ENCODE measurements at regions not wholly inside any gene's neighbourhood (a gene's known extent, or its start where the extent isn't known, plus 50 kb on each side); places are given as distances from the start of the nearest gene placed in this dataset.

- ChIA-PET CTCF (no interaction called here), POLR2A (ENCODE audit: low non-redundant PET) (no interaction called here)
- TF ChIP-seq EZH2 (IDR thresholded peaks at IDR 0.05; ENCODE audit: borderline replicate concordance, low read depth, low read length, poor library complexity, severe bottlenecking) (no peak), CTCF (conservative IDR thresholded peaks at IDR 0.05; ENCODE audit: low read depth, low read length) (no peak)
- no peaks in the 10 kb centered on the region for H3K27me3 ChIP-seq (replicated peaks; ENCODE audit: insufficient read depth, low read depth, low read length, poor library complexity)
- H3K27ac ChIP-seq (ENCODE audit: low read depth, low read length, poor library complexity, severe bottlenecking), result no peak overlapping the region
- BruUV-seq (replicated peaks), result no TSS peak
- H3K4me3 ChIP-seq (ENCODE audit: low read depth, low read length, poor library complexity, severe bottlenecking), result no peak overlapping the region
- no peaks in the 10 kb centered on the region for H3K36me3 ChIP-seq (ENCODE audit: insufficient read depth, low read length, poor library complexity, severe bottlenecking)
- no peaks in the 10 kb centered on the region for H3K4me1 ChIP-seq (ENCODE audit: insufficient read depth, low read length, poor library complexity, severe bottlenecking)
- intact Hi-C loops (cut with micrococcal nuclease; ENCODE audit: unreplicated experiment), result no loop called here
- H3K9me3 ChIP-seq (ENCODE audit: low read depth, low read length, poor library complexity, severe bottlenecking), result no peaks in the 10 kb centered on the region
- no peak for DNase-seq (ENCODE audit: low spot score)
Measured at GRCh38 chr10:65501259-65501658, 1424.6 kb upstream of the LRRTM3 start.

- ChIA-PET CTCF (no interaction called here), POLR2A (ENCODE audit: low non-redundant PET) (no interaction called here)
- Histone ChIP-seq H3K27me3 (replicated peaks; ENCODE audit: insufficient read depth, low read depth, low read length, poor library complexity) (no peaks in the 10 kb centered on the region), H3K9me3 (ENCODE audit: low read depth, low read length, poor library complexity, severe bottlenecking) (peaks cover 5% of the 10 kb centered on the region), H3K36me3 (ENCODE audit: insufficient read depth, low read length, poor library complexity, severe bottlenecking) (no peaks in the 10 kb centered on the region), H3K4me1 (ENCODE audit: insufficient read depth, low read length, poor library complexity, severe bottlenecking) (no peaks in the 10 kb centered on the region), H3K4me3 (ENCODE audit: low read depth, low read length, poor library complexity, severe bottlenecking) (no peak overlapping the region), H3K27ac (ENCODE audit: low read depth, low read length, poor library complexity, severe bottlenecking) (no peak overlapping the region)
- intact Hi-C loops (cut with micrococcal nuclease; ENCODE audit: unreplicated experiment), result no loop called here
- TF ChIP-seq CTCF (conservative IDR thresholded peaks at IDR 0.05; ENCODE audit: low read depth, low read length) (no peak), EZH2 (IDR thresholded peaks at IDR 0.05; ENCODE audit: borderline replicate concordance, low read depth, low read length, poor library complexity, severe bottlenecking) (no peak)
- BruUV-seq (replicated peaks), result no TSS peak
- DNase-seq (ENCODE audit: low spot score), result no peak
Measured at GRCh38 chr10:65518379-65518778, 1407.5 kb upstream of the LRRTM3 start.

- no peaks in the 10 kb centered on the region for H3K4me1 ChIP-seq (ENCODE audit: insufficient read depth, low read length, poor library complexity, severe bottlenecking)
- ChIA-PET POLR2A (ENCODE audit: low non-redundant PET) (no interaction called here), CTCF (no interaction called here)
- no peak for DNase-seq (ENCODE audit: low spot score)
- H3K27ac ChIP-seq (ENCODE audit: low read depth, low read length, poor library complexity, severe bottlenecking), result no peak overlapping the region
- H3K4me3 ChIP-seq (ENCODE audit: low read depth, low read length, poor library complexity, severe bottlenecking), result no peak overlapping the region
- H3K9me3 ChIP-seq (ENCODE audit: low read depth, low read length, poor library complexity, severe bottlenecking), result no peaks in the 10 kb centered on the region
- no peaks in the 10 kb centered on the region for H3K36me3 ChIP-seq (ENCODE audit: insufficient read depth, low read length, poor library complexity, severe bottlenecking)
- intact Hi-C loops (cut with micrococcal nuclease; ENCODE audit: unreplicated experiment), result no loop called here
- TF ChIP-seq CTCF (conservative IDR thresholded peaks at IDR 0.05; ENCODE audit: low read depth, low read length), result no peak
- TF ChIP-seq EZH2 (IDR thresholded peaks at IDR 0.05; ENCODE audit: borderline replicate concordance, low read depth, low read length, poor library complexity, severe bottlenecking), result no peak
- no peaks in the 10 kb centered on the region for H3K27me3 ChIP-seq (replicated peaks; ENCODE audit: insufficient read depth, low read depth, low read length, poor library complexity)
- BruUV-seq (replicated peaks), result no TSS peak
Measured at GRCh38 chr10:65528986-65529385, 1396.8 kb upstream of the LRRTM3 start.

All from A673 (cell line).